SK-N-SH (cell line): ENCODE measurements at regions not wholly inside any gene's neighbourhood (a gene's known extent, or its start where the extent isn't known, plus 50 kb on each side); places are given as distances from the start of the nearest gene placed in this dataset.

Experiments used
- CTCF ChIA-PET: fragments of 300-600, 350-600 bp; formaldehyde crosslinking; extraction: SDS; loops from one replicate; lab custom pipeline; 2021; lab: Yijun Ruan, JAX
- POLR2A ChIA-PET: fragments of 350-600 bp; sonication (Branson Sonifier 250); formaldehyde crosslinking; extraction: SDS; loops from one replicate; lab custom pipeline; 2020; ENCODE audit warnings: antibody characterized with exemption, inconsistent platforms; lab: Yijun Ruan, JAX
- DNase-seq: peaks from one replicate; pipeline ENCODE4 v3.0.0; 2012
- H2AFZ ChIP-seq: fragments of 200-600 bp; sonication (generic); 2 replicates; pipeline ENCODE4 v1.8.1; 2016; ENCODE audit warnings: antibody characterized with exemption, mild to moderate bottlenecking, low read depth
- H3F3A ChIP-seq: fragments of 200-600 bp; sonication (generic); replicated peaks from 2 replicates; pipeline ENCODE3; 2016; ENCODE audit warnings: antibody characterized with exemption, mild to moderate bottlenecking; ENCODE audit not compliant: insufficient read depth
- H3K27ac ChIP-seq, 2 experiments: fragments of 200-500 bp in 1 of 2; fragments of 200-600 bp in 1 of 2; sonication (Bioruptor generic) in 1 of 2; sonication (generic), shearing (Covaris generic) in 1 of 2; 2 replicates each; pipeline versions ENCODE4 v1.5.1 to v1.6.1; 2014 to 2016; ENCODE audit warnings: low read depth in 2 of 2, inconsistent platforms in 1 of 2, low read length in 1 of 2, mild to moderate bottlenecking in 1 of 2, mixed read lengths in 1 of 2
- H3K27me3 ChIP-seq: fragments of 200-600 bp; sonication (generic), shearing (Covaris generic); 2 replicates; pipeline ENCODE4 v1.6.1; 2016; ENCODE audit warnings: mixed run types; ENCODE audit not compliant: insufficient read depth
- H3K36me3 ChIP-seq, 2 experiments: fragments of 200-500 bp in 1 of 2; fragments of 200-600 bp in 1 of 2; sonication (Bioruptor generic) in 1 of 2; sonication (generic) in 1 of 2; replicated peaks in 1 of 2; 2 replicates each; pipeline versions ENCODE3 to v1.5.1; 2014 to 2016; ENCODE audit warnings: low read length in 1 of 2, mild to moderate bottlenecking in 1 of 2; ENCODE audit not compliant: insufficient read depth in 2 of 2, control insufficient read depth in 1 of 2
- H3K4me1 ChIP-seq, 2 experiments: fragments of 200-500 bp in 1 of 2; fragments of 200-600 bp in 1 of 2; sonication (Bioruptor generic) in 1 of 2; sonication (generic), shearing (Covaris generic) in 1 of 2; 2 replicates each; pipeline versions ENCODE4 v1.5.1 to v1.6.1; 2014 to 2016; ENCODE audit warnings: low read depth in 1 of 2, low read length in 1 of 2, mixed run types in 1 of 2; ENCODE audit not compliant: insufficient read depth in 2 of 2, control insufficient read depth in 1 of 2
- H3K4me2 ChIP-seq: fragments of 200-600 bp; sonication (generic), shearing (Covaris generic); 2 replicates; pipeline ENCODE4 v1.6.1; 2017; ENCODE audit warnings: mixed run types
- H3K4me3 ChIP-seq, 2 experiments: fragments of 200-500 bp in 1 of 2; fragments of 200-600 bp in 1 of 2; sonication (Bioruptor generic) in 1 of 2; sonication (generic), shearing (Covaris generic) in 1 of 2; 2 replicates each; pipeline versions ENCODE4 v1.5.1 to v1.8.1; 2014 to 2016; ENCODE audit warnings: low read depth in 2 of 2, inconsistent platforms in 1 of 2, low read length in 1 of 2, mild to moderate bottlenecking in 1 of 2, mixed read lengths in 1 of 2, moderate library complexity in 1 of 2
- H3K79me2 ChIP-seq: fragments of 200-600 bp; sonication (generic); 2 replicates; pipeline ENCODE4 v1.8.1; 2017; ENCODE audit warnings: mild to moderate bottlenecking; ENCODE audit not compliant: insufficient read depth
- H3K9ac ChIP-seq: fragments of 200-600 bp; sonication (generic); 2 replicates; pipeline ENCODE4 v1.6.1; 2017; ENCODE audit warnings: mixed run types
- H3K9me2 ChIP-seq: fragments of 200-600 bp; sonication (generic); 2 replicates; pipeline ENCODE4 v1.6.1; 2017; ENCODE audit warnings: mixed run types
- H3K9me3 ChIP-seq: fragments of 200-600 bp; sonication (generic); 2 replicates; pipeline ENCODE4 v1.6.1; 2017; ENCODE audit warnings: mixed run types, mild to moderate bottlenecking, moderate library complexity
- H4K20me1 ChIP-seq: fragments of 200-600 bp; sonication (generic); 2 replicates; pipeline ENCODE4 v1.6.1; 2017; ENCODE audit warnings: mild to moderate bottlenecking, mixed run types; ENCODE audit not compliant: insufficient read depth
- CHD2 ChIP-seq: fragments of 150-350 bp; IDR thresholded peaks from 2 replicates; pipeline ENCODE4 v1.6.1; 2018; ENCODE audit warnings: low read length; ENCODE audit not compliant: partially characterized antibody
- EZH2phosphoT487 ChIP-seq: fragments of 200-600 bp; sonication (generic); IDR thresholded peaks from 2 replicates; pipeline ENCODE4 v1.6.1; 2017; ENCODE audit warnings: low read depth, mixed run types, mild to moderate bottlenecking, antibody characterized with exemption, moderate library complexity, borderline replicate concordance
- FOSL2 ChIP-seq: IDR thresholded peaks from 2 replicates; pipeline ENCODE4 v1.4.0; 2012; ENCODE audit warnings: low read depth, mild to moderate bottlenecking, moderate library complexity, borderline replicate concordance
- FOXJ3 ChIP-seq: sonication (generic); formaldehyde crosslinking; IDR thresholded peaks from 2 replicates; pipeline ENCODE4 v1.5.1; 2020; ENCODE audit warnings: mild to moderate bottlenecking, missing genetic modification reagents
- IRF3 ChIP-seq: fragments of 150-350 bp; IDR thresholded peaks from 2 replicates; pipeline ENCODE4 v1.6.1; 2016; ENCODE audit warnings: mild to moderate bottlenecking, low read depth, low read length
- JUND ChIP-seq: IDR thresholded peaks from 2 replicates; pipeline ENCODE4 v1.4.0; 2012
- MAX ChIP-seq: IDR thresholded peaks from 2 replicates; pipeline ENCODE4 v1.4.0; 2012; ENCODE audit warnings: low read depth
- NRF1 ChIP-seq: IDR thresholded peaks from 2 replicates; pipeline ENCODE4 v1.6.1; 2012; ENCODE audit warnings: low read depth, mild to moderate bottlenecking, low read length
- PBX3 ChIP-seq: IDR thresholded peaks from 2 replicates; pipeline ENCODE4; 2012
- POLR2AphosphoS5 ChIP-seq: IDR thresholded peaks from 2 replicates; pipeline ENCODE4 v1.6.1; 2012; ENCODE audit warnings: low read depth, low read length
- RAD21 ChIP-seq: IDR thresholded peaks from 2 replicates; pipeline ENCODE4 v1.6.1; 2012; ENCODE audit warnings: mild to moderate bottlenecking, low read length
- RFX5 ChIP-seq: IDR thresholded peaks from 2 replicates; pipeline ENCODE4 v1.6.1; 2012; ENCODE audit warnings: mild to moderate bottlenecking, improper control_type of control experiment, low read length
- SIN3A ChIP-seq: IDR thresholded peaks from 2 replicates; pipeline ENCODE4 v1.6.1; 2012; ENCODE audit warnings: low read depth, mild to moderate bottlenecking, low read length, moderate library complexity, borderline replicate concordance
- TAF1 ChIP-seq: IDR thresholded peaks from 2 replicates; pipeline ENCODE4 v1.6.1; 2012; ENCODE audit warnings: low read depth, mild to moderate bottlenecking, low read length, moderate library complexity, borderline replicate concordance
- YY1 ChIP-seq: IDR thresholded peaks from 2 replicates; pipeline ENCODE4 v1.4.0; 2012; ENCODE audit warnings: low read depth, mild to moderate bottlenecking
- WGBS: methylation state at CpG from one replicate; pipeline ENCODE4 v1.1.6; 2017; ENCODE audit warnings: low lambda C conversion rate; 5-methylcytosine and 5-hydroxymethylcytosine counted together
- TF ChIP-seq, protein P1 (sequence below): IDR thresholded peaks from 2 replicates; pipeline ENCODE4 v1.6.1; 2012; ENCODE audit warnings: mild to moderate bottlenecking, low read depth, low read length, moderate library complexity
- TF ChIP-seq, protein P2 (sequence below): IDR thresholded peaks from 2 replicates; pipeline ENCODE4 v1.4.0; 2012; ENCODE audit warnings: low read depth, borderline replicate concordance

- ChIA-PET POLR2A (no interaction called here), CTCF (interaction anchor here (0.6 to 9.7 kb wide), 7 partner anchors 50 to 1303 kb away, joined by 3 to 56 read pairs (median 5); partner anchors contain the start of gene ZFP64)
- TF ChIP-seq FOSL2 (no peak), PBX3 (no peak), CHD2 (no peak), YY1 (no peak), IRF3 (no peak), TAF1 (no peak), NRF1 (no peak), SIN3A (no peak), MAX (no peak), POLR2AphosphoS5 (no peak), FOXJ3 (no peak), EZH2phosphoT487 (no peak), RAD21 (no peak), JUND (no peak), RFX5 (no peak)
- TF ChIP-seq, protein P1, sequence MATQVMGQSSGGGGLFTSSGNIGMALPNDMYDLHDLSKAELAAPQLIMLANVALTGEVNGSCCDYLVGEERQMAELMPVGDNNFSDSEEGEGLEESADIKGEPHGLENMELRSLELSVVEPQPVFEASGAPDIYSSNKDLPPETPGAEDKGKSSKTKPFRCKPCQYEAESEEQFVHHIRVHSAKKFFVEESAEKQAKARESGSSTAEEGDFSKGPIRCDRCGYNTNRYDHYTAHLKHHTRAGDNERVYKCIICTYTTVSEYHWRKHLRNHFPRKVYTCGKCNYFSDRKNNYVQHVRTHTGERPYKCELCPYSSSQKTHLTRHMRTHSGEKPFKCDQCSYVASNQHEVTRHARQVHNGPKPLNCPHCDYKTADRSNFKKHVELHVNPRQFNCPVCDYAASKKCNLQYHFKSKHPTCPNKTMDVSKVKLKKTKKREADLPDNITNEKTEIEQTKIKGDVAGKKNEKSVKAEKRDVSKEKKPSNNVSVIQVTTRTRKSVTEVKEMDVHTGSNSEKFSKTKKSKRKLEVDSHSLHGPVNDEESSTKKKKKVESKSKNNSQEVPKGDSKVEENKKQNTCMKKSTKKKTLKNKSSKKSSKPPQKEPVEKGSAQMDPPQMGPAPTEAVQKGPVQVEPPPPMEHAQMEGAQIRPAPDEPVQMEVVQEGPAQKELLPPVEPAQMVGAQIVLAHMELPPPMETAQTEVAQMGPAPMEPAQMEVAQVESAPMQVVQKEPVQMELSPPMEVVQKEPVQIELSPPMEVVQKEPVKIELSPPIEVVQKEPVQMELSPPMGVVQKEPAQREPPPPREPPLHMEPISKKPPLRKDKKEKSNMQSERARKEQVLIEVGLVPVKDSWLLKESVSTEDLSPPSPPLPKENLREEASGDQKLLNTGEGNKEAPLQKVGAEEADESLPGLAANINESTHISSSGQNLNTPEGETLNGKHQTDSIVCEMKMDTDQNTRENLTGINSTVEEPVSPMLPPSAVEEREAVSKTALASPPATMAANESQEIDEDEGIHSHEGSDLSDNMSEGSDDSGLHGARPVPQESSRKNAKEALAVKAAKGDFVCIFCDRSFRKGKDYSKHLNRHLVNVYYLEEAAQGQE: no peak
- TF ChIP-seq, protein P2, sequence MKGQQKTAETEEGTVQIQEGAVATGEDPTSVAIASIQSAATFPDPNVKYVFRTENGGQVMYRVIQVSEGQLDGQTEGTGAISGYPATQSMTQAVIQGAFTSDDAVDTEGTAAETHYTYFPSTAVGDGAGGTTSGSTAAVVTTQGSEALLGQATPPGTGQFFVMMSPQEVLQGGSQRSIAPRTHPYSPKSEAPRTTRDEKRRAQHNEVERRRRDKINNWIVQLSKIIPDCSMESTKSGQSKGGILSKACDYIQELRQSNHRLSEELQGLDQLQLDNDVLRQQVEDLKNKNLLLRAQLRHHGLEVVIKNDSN: no peak
- no peak overlapping the region for H3K4me2 ChIP-seq
- H3K4me3 ChIP-seq: no peak overlapping the region
- H3K9me3 ChIP-seq: no peaks in the 10 kb centered on the region
- no peak overlapping the region for H3K9ac ChIP-seq
- H4K20me1 ChIP-seq: no peaks in the 10 kb centered on the region
- H3K36me3 ChIP-seq: no peaks in the 10 kb centered on the region
- no peaks in the 10 kb centered on the region for H3F3A ChIP-seq
- H3K4me1 ChIP-seq: no peaks in the 10 kb centered on the region; a peak in 2 of 4 replicates
- no peak for DNase-seq
- WGBS: 39% methylated on average over 4 of the region's 4 CpGs
- no peak overlapping the region for H3K27ac ChIP-seq
- H3K27me3 ChIP-seq: no peaks in the 10 kb centered on the region
- H3K79me2 ChIP-seq: no peaks in the 10 kb centered on the region
- no peak overlapping the region for H2AFZ ChIP-seq
- no peaks in the 10 kb centered on the region for H3K9me2 ChIP-seq
Measured at GRCh38 chr20:52244702-52245101, 53.1 kb upstream of the ZFP64 start.
